ENCODE measurements at regions not wholly inside any gene's neighbourhood (a gene's known extent, or its start where the extent isn't known, plus 50 kb on each side); places are given as distances from the start of the nearest gene placed in this dataset.
"Not testable (repeated sequence)": the region's sequence is repeated elsewhere in the genome, so short reads cannot be mapped to it uniquely, and the experiment has no call there.

- not testable (repeated sequence) for DNase-seq
Measured at GRCh38 chr20:30405061-30405460, 852.4 kb upstream of the DEFB115 start.

DNA sequence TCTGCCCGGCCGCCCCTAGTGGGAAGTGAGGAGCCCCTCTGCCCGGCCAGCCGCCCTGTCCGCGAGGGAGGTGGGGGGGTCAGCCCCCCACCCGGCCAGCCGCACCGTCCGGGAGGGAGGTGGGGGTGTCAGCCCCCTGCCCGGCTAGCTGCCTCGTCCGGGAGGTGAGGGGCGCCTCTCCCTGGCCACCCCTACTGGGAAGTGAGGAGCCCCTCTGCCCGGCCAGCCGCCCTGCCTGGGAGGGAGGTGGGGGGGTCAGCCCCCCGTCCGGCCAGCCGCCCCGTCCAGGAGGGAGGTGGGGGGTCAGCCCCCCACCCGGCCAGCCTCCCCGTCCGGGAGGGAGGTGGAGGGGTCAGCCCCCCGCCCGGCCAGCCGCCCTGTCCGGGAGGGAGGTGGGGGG, 851.9 kb upstream of the DEFB115 start:
- DNase-seq: not testable (repeated sequence)

DNA sequence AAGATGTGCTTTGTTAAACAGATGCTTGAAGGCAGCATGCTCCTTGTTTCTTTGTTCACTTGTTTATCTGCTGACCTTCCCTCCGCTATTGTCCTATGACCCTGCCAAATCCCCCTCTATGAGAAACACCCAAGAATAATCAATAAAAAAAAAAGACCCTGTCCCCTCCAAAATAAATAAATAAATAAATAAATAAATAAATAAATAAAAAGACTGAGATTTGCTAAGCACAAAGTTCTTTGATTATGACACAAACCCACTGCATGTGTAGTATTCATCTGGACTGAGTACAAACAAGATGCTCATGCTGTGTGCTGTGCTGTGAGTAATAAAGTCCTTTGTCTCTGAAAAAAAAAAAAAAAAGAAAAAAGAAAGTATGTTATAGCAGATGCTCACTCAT, 851.1 kb upstream of the DEFB115 start:
- not testable (repeated sequence) for DNase-seq

GRCh38 chr20:30412972-30413371, 844.5 kb upstream of the DEFB115 start:
- DNase-seq: no peak

DNA sequence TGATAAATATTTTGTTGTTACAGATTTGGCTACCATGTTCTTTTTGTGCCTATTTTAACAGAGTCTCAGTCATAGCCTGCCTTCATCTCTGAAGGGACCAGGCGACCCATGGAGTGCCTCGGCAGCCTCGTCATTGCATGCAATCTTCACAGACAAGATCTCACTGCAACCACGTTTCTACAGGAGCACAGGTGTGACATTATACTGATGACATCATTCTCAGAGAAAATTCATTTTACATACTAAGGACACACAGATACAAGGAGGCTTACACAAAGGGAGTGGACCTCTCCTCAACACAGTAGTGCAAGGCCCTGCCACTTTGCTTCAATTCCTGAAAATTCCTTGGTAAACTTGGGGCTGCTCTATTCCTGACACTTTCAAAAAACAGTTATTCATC, 840.1 kb upstream of the DEFB115 start:
- DNase-seq: not testable (repeated sequence)

- DNase-seq: not testable (repeated sequence)
Measured at GRCh38 chr20:30418378-30418777, 839.1 kb upstream of the DEFB115 start.

- no peak for DNase-seq
Measured at GRCh38 chr20:30419466-30419865, 838.0 kb upstream of the DEFB115 start.

DNA sequence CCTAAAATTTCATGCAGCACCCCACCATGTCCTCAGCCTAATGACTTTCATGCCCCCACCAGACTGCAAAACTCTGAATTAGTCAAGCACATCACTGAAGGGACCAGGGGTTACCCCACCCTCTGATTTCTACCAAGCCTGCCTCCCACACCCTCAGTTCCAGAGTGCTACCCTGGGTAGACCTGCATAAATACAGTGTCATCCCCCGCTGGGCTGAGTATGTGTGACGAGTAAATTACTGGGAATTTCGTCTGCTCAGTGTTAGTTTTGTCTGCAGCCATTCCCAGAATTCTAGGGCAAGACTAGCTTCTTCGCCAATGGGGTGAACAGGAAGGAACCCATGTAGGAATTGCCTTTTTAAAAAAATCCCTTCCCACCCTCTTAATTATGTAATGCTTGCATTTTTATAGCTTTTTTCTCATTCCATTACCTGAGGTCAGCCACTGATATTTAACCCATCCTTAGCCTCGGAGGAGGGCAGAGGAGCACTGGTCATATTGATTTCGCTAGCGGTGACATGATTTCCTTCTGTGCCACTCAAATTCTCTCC, 837.5 kb upstream of the DEFB115 start:
- not testable (repeated sequence) for DNase-seq

All from activated effector memory CD4-positive, alpha-beta T cell treated with anti-CD3 and anti-CD28 coated beads, Interleukin-2, amount 50 U/mL, for 16 hours (primary cell).